GM04503 (cell line): ENCODE measurements at regions not wholly inside any gene's neighbourhood (a gene's known extent, or its start where the extent isn't known, plus 50 kb on each side); places are given as distances from the start of the nearest gene placed in this dataset.
"Not testable (repeated sequence)": the region's sequence is repeated elsewhere in the genome, so short reads cannot be mapped to it uniquely, and the experiment has no call there.

Experiments
- DNase-seq: peaks from one replicate; pipeline ENCODE4 v3.0.0-alpha.2; 2012; ENCODE audit warnings: low read depth

DNA sequence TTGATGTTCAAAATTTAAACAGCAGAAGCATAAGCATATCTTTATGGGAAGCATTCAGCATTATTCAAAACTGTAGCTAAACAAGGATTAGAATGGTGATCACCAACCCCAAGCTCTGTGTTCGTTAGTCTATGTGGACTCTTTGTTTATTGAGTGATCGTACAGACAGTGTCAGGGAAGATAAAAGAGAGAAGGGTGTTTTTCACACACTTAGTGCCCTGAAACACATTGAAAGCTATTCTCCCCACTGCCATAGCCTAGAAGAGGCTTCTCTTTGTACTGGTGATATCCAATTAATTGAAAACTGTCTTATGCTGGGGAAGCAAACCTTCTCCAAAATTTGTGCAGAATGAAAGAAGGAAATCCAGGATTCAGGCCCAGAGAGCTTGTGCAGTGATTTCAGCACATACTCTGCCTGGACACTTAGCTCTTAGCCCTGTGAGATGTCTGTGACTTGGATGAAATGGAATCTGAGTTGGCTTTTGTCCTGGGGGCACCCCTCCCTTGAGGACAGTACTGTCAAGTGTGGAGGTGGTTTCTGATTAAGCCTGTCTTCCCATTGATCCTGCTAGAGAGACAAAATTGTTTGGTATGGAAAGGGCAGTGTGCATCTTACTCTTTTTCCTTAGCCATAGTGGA, 125.7 kb upstream of the MTHFD1L start:
- peak; percentile 21 for DNase-seq

DNA sequence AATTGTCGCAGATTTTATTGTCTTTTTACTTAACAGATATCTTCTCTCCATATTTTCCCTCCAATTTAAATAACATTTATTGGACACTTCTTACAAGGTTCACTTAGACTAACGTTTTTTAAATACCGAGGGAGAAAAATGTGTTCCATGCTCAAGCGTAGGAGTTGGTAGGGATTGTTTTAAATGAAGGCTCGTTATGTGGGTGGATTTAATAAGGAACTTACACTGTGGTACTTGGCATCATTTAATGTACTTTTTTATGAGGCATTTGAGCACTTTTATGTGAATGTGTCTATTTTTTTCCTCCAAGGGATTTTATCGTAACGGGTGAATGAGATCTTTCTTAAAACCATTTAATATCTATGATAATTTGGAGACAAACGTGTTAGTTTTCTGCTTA, 125.0 kb upstream of the MTHFD1L start:
- no peak for DNase-seq

DNA sequence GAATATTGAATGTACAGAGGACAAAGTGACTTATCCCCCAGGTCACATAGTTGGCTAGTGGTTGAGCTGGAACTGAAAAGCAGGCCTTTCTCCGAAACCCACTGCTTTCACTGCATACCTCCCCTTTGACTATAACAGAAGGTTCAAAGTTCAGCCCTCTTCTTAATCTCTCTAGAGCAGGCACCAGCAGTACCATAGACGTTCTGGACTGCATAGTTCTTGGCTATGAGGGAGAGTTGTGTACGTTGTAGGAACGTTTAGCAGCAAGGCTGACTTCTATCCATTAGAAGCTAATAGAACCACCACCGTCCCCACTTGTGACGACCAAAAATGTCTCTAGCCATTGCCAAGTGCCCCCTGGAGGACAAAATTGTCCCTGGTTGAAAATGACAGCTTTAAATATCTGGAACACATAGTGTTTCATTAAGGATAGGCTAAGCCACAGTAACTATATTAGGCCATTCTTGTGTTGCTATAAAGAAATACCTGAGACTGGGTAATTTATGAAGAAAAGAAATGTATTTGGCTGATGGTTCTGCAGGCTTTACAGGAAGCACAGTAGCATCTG, 123.8 kb upstream of the MTHFD1L start:
- no peak for DNase-seq

DNA sequence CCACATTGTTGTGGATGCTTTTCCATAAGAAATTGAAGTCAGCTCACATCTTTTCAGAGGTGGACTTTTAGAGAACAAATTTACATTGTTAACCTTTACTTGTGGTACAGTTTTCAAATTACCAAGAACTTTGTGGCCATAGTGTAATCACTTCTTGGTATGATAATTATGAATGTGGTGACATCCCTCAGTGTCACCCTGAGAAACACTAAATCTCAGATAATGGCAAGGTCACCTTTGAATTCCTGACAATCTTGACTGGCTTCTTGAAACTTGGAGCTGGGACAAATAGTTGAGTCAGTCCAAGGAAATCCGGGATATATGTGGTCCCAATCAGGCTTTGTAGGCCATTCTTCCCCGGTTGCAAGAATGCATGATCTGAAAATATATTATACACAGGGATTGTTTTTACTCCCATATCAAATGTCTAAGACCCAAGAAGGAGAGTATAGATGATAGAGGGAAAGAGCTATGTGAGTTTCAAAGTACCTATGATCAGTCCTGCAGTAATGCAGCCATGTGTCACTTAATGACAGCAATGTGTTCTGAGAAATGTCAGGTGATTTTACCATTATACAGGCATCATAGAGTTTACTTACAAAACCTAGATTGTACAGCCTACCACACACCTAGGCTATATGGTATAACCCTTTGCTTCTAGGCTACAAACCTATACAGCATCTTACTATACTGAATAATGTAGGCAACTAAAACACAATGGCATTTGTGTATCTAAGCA, 120.8 kb upstream of the MTHFD1L start:
- DNase-seq: no peak

DNA sequence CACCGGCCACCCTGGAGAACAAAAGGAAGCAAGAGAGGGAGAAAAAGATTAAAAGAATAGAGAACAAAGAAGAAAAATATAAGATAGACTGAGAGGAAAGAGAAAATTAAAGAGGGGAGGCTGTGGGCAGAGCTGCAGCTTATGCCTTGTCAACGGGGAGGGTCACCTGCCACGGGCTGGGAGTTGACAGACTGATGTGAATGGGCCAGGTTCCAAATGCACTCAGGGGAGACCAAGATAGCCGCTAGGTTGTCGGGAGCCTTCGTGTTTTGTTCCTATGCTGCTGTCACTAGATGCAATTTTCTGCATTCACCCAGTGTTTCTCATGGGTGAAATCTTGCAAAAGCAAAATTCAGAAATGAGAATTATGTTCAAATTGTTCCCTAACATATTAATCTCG, 119.6 kb upstream of the MTHFD1L start:
- DNase-seq: no peak

DNA sequence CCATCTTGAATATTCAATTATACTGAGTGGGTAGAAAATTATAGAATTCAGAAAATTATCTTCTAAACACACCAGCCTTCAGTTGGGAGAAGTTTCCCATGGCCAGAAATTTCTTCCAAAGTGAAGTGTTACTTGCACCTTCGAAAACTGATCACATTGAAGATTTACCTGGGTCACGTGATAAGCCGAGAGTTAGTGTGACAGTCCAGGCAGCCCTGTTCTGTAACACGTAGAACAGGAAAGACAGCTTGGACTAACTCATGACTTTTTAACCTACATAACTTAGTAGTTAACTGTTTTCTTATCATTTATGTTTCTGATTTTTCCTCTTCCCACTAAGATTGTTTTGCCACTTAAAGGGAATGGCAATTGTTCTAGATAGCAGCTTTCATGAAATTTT, 118.3 kb upstream of the MTHFD1L start:
- DNase-seq: no peak

DNA sequence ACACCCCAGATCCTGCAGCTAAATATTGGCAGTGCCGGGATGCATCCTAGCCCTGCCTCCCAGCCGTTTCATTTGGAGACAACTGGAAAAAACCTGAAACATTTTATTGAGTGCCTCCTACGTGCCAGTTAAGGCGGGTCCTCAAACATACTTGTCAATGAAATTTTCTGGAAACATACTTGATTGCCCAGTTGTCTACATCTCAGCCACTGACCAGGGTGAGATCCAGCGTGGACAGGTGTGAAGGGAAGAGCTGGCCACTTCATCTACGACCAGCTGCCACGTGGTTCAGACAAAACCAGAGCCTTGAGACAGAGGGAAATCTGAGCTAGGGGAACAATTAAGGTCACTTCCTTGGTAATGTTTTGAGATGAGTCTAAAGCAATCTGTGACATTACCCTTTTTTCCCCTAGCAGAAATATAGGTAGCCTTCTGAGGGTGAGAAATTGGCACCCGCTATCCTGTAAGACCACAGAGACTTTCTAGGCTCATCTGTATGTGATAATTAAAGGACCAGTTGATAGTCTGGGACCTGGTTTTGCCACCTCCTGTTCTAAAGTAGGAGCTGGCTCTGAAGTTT, 116.3 kb upstream of the MTHFD1L start:
- no peak for DNase-seq

DNA sequence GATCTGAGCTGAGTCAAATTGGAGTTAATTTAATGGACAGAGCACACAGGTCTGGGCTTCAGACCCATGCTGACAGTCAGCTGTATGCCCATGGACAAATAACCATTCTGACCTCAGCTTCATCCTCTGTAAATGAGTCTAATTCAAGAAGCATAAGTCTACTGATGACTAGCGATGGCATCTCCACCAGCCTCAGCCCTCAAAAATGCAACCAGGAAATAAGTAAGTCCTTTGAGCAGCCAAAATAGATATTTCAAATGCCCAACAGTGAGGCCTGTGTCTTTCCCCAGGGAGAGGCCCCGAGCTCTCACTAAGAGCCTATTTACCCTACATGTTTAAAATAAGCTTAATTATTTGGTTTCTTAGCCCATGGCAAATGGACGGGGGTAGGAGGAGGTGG, 114.2 kb upstream of the MTHFD1L start:
- DNase-seq: peak; percentile 58

DNA sequence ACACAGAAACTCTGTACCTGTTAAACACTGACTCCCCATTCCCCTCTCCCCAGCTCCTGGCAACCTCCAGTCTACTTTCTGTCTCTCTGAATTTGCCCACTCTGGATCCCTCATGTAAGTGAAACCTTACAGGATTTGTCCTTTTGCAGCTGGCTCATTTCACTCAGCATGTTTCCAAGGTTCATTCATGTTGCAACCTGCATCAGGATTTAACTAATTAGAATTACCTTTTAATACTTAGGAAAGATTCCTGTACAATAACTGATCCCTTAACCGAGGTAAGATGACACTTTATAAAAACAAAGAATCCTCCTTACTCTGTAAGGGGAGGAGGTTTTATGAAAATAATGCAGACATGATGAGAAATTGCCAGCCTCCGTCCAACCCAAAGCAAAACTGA, 113.1 kb upstream of the MTHFD1L start:
- DNase-seq: no peak

DNA sequence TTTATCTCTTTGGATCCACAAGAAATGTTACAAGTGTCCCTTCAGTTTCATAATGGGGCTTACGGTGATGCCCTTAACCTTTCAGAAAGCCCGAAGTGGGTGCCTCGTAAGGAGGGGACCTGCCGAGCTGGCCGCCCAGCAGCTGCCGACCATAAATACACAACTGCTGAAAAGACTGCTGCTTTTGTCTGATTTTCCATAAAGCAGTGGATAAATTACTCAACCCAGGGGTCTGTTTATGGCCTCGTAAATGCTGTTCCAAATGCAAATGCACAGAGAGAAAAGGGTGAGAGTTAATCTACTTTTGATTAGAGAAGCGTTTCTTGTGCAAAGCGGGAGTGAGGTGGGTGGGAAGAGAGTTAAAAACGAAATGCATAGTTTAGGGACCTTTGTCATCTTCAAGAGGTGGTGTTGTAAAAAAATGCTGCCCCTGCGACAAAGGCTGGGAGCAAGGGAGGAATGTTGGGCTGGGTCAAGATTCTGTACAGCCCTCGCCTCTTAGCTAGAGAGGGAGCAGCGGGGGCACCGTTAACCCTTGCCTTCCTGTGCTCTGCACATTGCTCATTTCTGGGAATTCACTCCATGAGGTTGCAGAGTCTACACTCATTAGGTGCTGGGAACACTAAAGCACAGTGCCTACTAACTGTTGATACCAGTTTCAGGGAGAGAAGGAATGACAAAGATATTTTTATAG, 112.0 kb upstream of the MTHFD1L start:
- DNase-seq: no peak

DNA sequence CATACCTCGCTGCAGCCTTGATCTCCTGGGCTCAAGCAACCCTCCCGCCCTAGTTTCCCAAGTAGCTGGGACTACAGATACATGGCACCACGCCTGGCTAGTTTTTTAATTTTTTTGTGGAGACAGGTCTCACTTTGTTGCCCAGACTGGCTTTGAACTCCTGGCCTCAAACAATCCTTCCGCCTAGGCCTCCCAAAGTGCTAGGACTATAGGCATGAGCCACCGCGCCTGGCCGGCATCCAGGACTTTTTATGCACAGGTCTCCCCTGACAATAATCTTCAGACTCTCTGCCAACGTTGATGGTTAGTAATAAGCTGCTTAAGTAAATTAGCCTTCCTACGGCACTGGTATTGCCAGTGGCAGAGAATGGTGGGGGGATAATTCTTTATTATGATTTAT, 110.5 kb upstream of the MTHFD1L start:
- DNase-seq: no peak

DNA sequence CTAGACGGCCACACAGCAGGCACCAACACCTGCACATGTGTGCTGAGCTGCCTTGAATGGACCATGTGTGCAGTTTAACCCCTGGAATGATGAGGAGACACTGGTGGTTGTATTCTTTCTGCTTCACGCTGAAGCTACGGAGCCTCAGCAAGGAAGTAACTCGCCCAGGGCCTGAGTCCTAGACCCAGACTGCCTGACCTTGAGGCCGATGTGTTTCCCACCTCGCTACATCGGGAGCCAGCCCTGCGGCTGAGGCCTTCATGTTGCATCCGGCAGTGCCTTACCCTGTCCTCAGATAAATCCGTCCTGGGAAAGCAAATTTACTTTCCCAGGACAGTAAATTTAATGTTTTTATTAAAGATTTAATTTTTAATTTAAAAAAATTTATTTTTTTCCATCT, 110.0 kb upstream of the MTHFD1L start:
- no peak for DNase-seq

DNA sequence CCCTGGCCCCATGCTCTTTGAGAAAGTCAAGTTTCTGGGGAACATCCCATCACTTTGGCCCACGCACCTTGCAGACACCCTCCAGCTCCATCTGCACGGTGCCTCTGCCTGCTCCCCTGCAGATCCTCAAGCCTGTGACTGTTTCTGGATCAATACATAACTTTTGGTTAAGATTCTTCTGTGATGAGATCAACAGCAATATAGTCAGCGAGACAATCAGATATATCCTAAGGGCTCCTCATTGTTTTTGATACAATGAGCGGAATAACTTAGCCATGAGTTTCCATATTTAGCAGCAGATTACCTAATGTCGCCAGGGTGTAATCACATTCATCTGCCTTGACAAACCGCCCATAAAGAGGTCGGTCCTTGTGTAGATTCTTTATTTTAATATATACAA, 109.3 kb upstream of the MTHFD1L start:
- DNase-seq: no peak

DNA sequence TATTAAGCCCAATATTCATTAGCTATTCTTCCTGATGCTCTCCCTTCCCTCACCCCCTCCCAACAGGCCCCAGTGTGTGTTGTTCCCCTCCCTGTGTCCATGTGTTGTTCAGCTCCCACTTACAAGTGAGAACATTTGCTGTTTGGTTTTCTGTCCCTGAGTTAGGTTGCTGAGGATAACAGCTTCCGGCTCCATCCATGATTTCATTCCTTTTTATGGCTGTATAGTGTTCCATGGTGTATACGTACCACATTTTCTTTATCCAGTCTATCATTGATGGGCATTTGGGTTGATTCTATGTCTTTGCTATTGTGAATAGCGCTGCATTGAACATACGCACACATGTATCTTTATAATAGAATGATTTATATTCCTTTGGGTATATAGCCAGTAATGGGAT, 107.7 kb upstream of the MTHFD1L start:
- not testable (repeated sequence) for DNase-seq

DNA sequence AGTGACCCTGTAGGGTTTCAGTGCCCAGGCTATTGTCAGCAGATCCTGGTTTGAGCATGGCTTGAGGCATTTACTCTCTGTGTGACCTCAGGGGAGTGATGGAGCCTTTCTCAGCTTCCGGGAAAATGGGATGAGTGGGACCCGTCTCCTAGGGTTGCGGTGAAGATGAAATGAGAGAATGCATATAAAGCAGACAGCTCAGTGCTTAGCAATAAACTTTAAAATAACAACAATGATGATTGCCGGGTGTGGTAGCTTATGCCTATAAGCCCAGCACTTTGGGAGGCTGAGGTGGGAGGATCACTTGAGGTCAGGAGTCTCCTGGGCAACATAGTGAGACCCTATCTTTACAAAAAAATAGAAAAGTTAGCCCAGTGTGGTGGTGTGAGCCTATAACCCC, 106.0 kb upstream of the MTHFD1L start:
- no peak for DNase-seq

DNA sequence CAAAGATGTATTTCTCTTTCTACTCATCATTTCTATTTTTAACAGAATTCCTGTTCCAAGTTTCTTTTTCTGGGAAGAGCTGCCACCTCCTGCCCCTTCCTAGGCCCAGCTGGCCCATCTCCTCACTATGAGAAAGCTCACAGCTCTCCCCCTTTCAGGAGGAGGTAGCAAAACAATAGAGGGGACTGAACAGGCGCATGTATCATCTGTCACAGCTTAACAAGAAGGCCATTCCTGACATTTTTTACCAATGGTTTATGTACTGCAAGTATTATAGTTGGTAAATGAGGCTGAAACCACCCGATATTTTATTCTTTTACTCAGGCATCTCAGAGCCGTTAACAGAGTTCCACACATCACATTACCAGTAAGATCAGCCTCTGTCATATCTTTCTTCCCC, 103.7 kb upstream of the MTHFD1L start:
- no peak for DNase-seq

DNA sequence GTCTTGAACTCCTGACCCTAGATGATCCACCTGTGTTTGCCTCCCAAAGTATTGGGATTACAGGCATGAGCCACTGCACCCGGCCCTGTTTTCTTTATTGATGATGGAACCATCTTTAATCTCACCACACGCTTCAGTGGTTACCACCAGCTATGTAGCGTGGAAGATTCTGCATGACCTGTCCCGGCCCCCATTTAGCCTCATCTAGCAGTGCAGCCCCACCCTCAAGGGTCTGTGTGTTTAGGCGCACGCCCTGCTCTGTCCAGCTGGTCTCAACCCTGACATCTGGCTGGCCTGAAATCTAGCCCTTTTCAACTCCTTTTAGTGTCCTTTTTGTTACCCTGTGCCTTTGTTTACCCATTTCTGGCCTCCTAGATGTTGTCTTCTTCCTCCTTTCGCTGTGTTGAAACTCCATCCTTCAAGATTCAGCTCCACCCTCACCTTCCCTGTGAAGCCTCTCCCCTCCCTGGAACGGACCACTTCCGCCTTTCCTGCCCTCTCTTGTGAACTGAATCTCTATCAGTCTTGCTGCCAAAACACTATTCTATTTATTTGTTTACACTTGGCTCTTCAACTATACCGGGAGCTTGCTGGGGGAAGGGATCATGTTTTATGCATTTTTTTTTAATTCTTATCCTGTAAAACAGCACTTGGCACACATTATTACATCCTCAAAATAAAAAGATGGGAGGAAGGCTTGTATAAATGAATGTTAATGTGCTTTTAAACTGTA, 101.0 kb upstream of the MTHFD1L start:
- DNase-seq: no peak

DNA sequence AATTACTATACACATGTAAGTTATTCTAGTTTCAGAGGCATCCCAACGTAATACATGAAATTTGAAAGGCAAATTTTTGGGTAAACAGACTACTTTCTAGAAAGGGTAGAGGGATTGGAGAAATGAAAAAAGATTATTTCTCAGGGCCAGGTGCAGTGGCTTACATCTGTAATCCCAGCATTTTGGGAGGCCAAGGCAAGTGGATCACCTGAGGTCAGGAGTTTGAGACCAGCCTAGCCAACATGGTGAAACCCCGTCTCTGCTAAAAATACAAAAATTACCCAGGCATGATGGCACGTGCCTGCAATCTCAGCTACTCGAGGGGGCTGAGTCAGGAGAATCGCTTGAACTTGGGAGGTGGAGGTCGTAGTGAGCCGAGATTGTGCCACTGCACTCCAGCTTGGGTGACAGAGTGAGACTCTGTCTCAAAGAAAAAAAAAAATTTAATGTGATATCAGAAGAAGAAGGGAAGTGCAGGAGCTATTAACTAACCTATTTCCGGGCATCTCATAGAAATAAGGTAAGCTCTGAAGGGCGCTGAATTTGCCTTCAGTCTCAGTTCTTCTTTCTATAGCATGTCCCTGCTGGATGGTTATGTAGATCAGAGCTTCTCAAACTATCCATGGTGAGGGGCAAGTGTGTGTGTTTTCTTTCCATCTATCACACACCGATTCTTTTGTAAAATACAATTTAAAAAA, 100.3 kb upstream of the MTHFD1L start:
- no peak for DNase-seq

DNA sequence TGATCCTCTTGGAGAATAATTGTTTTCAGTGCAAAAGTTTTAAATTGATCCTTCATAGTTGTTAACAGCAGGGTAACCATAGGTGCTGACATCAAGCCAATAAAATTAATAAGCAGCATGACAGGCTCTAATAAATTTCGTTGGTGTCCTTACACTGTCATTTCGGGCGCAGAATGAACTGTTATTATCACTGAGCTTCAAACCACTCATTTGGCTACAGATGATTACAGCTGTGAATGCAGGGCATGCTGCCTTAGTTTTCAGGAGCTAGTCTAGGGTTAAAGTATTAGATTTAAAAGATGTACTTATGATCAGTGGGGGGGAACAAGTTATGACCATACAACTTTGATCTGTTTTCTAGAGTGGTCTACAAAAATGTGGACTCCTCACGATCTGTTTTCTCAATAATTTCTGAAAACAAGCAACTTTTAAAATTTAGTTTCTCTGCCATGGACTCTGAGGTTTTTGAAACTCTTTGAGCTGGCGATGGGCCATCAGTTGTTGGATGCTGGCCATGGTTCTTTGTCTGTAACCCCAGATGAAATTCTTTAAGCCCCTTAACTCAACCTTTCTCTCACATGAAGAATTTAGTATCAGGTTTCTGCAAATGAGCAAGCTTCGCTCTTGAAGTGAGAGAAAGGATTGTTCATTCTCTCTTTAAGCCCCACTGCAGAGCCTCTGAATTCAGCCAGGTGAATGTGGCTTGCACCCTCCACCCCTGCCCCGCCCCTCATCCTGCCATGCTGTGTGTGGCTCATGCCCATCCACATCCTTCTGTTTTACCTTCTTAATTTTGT, 99.1 kb upstream of the MTHFD1L start:
- no peak for DNase-seq

DNA sequence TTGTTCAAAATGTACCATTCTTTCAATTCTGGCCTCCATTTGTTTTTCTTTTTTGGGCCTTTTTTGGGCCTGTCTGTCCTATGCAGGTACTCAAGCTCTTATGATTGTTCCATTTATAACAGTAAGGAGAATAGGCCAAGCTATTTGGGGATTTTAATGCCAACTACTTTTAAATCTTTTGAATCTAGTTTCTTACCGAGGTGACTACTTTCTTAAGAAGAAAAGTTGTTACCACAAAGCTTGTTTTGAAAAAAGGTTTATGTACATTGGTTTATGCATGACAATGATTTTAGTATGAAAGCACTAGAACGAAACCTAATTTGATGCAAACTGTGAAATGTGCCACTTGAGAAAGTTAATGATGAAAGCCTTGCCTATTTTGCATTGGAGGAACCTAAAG, 98.3 kb upstream of the MTHFD1L start:
- no peak for DNase-seq

DNA sequence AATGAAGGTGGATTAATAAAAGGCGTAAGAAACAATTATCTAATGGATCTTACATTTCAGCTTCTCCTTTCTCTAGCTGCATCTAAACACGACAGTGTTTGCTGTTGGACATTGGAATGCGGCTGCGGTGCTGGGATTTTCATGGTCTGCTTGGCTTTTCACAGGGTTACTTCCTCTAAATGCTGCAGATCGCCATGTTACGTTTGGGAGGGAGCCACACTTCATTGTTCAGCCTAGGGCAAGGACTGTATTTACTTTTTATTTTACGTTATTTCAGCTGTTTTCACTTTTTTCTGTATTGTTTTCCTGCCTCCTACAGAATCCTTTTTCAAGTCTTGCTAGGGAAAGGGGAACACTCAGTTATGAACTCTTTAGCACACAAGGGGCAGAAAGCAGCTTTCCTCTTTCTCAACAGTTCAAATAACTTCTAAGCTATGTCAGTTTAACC, 97.9 kb upstream of the MTHFD1L start:
- DNase-seq: no peak
